ENCODE measurements at regions not wholly inside any gene's neighbourhood (a gene's known extent, or its start where the extent isn't known, plus 50 kb on each side); places are given as distances from the start of the nearest gene placed in this dataset.

GRCh38 chr16:54867302-54867832 lies 63.3 kb upstream of the IRX5 start:
- Mint-ChIP-seq H3K27me3 (peaks cover 1% of the 10 kb centered on the region), H3K36me3 (ENCODE audit: low read depth) (no peaks in the 10 kb centered on the region), H3K9me3 (peaks cover 4% of the 10 kb centered on the region), H3K27ac (no peak overlapping the region), H3K4me1 (ENCODE audit: low read depth) (no peaks in the 10 kb centered on the region), H3K4me3 (no peak overlapping the region)
- CTCF ChIA-PET, result no interaction called here
- POLR2A ChIA-PET, result no interaction called here
- TF ChIP-seq CTCF (IDR thresholded peaks at IDR 0.05), result no peak
- intact Hi-C loops (cut with micrococcal nuclease), result no loop called here
- ATAC-seq (no peak), DNase-seq (peak; percentile 15)

GRCh38 chr16:54862529-54862928 lies 68.1 kb upstream of the IRX5 start:
- Mint-ChIP-seq H3K4me1 (ENCODE audit: low read depth) (no peaks in the 10 kb centered on the region), H3K36me3 (ENCODE audit: low read depth) (no peaks in the 10 kb centered on the region), H3K27ac (no peak overlapping the region), H3K27me3 (peaks cover 1% of the 10 kb centered on the region), H3K9me3 (peaks cover 2% of the 10 kb centered on the region), H3K4me3 (no peak overlapping the region)
- DNase-seq, result no peak
- no peak for ATAC-seq
- ChIA-PET POLR2A (no interaction called here), CTCF (no interaction called here)
- intact Hi-C loops (cut with micrococcal nuclease), result no loop called here
- no peak for TF ChIP-seq CTCF (IDR thresholded peaks at IDR 0.05)

- Mint-ChIP-seq H3K4me1 (ENCODE audit: low read depth) (no peaks in the 10 kb centered on the region), H3K27ac (no peak overlapping the region), H3K4me3 (no peak overlapping the region), H3K9me3 (peaks cover 6% of the 10 kb centered on the region), H3K27me3 (peaks cover 3% of the 10 kb centered on the region), H3K36me3 (ENCODE audit: low read depth) (no peaks in the 10 kb centered on the region)
- ChIA-PET POLR2A (no interaction called here), CTCF (no interaction called here)
- TF ChIP-seq CTCF (IDR thresholded peaks at IDR 0.05), result no peak
- no peak for ATAC-seq
- intact Hi-C loops (cut with micrococcal nuclease), result no loop called here
- DNase-seq, result no peak
Measured at GRCh38 chr16:54856871-54857270, 73.8 kb upstream of the IRX5 start.

- TF ChIP-seq CTCF (IDR thresholded peaks at IDR 0.05), result no peak
- DNase-seq (no peak), ATAC-seq (no peak)
- ChIA-PET CTCF (no interaction called here), POLR2A (no interaction called here)
- H3K9me3 Mint-ChIP-seq, result peaks cover 4% of the 10 kb centered on the region
- H3K4me1 Mint-ChIP-seq (ENCODE audit: low read depth), result no peaks in the 10 kb centered on the region
- no peak overlapping the region for H3K27ac Mint-ChIP-seq
- H3K4me3 Mint-ChIP-seq, result no peak overlapping the region
- peaks cover 3% of the 10 kb centered on the region for H3K27me3 Mint-ChIP-seq
- intact Hi-C loops (cut with micrococcal nuclease), result no loop called here
- no peaks in the 10 kb centered on the region for H3K36me3 Mint-ChIP-seq (ENCODE audit: low read depth)
Measured at GRCh38 chr16:54847609-54848008, 83.1 kb upstream of the IRX5 start.

GRCh38 chr16:54847207-54847606 lies 83.5 kb upstream of the IRX5 start:
- Mint-ChIP-seq H3K27me3 (peaks cover 2% of the 10 kb centered on the region), H3K4me3 (no peak overlapping the region), H3K27ac (no peak overlapping the region), H3K9me3 (peaks cover 4% of the 10 kb centered on the region), H3K36me3 (ENCODE audit: low read depth) (no peaks in the 10 kb centered on the region), H3K4me1 (ENCODE audit: low read depth) (no peaks in the 10 kb centered on the region)
- CTCF ChIA-PET, result no interaction called here
- no peak for TF ChIP-seq CTCF (IDR thresholded peaks at IDR 0.05)
- DNase-seq, result no peak
- POLR2A ChIA-PET, result no interaction called here
- no peak for ATAC-seq
- intact Hi-C loops (cut with micrococcal nuclease), result no loop called here
